Endothelial cell (in vitro differentiated cells): ENCODE measurements at regions not wholly inside any gene's neighbourhood (a gene's known extent, or its start where the extent isn't known, plus 50 kb on each side); places are given as distances from the start of the nearest gene placed in this dataset.

ENCODE experiments used
- DNase-seq: peaks from one replicate; pipeline ENCODE4 v3.0.0; 2021; ENCODE audit warnings: low spot score
- H3K27ac Mint-ChIP-seq: one replicate; pipeline ENCODE4 v1.8.0; 2021; ENCODE audit warnings: mixed read lengths, inconsistent platforms; ENCODE audit not compliant: unreplicated experiment
- H3K27me3 Mint-ChIP-seq: one replicate; pipeline ENCODE4 v1.8.0; 2021; ENCODE audit warnings: mild to moderate bottlenecking, moderate library complexity, mixed read lengths, inconsistent platforms; ENCODE audit not compliant: unreplicated experiment
- H3K36me3 Mint-ChIP-seq: one replicate; pipeline ENCODE4 v1.8.0; 2021; ENCODE audit warnings: mild to moderate bottlenecking, low read depth, mixed read lengths, inconsistent platforms; ENCODE audit not compliant: unreplicated experiment
- H3K4me1 Mint-ChIP-seq: one replicate; pipeline ENCODE4 v1.8.0; 2021; ENCODE audit warnings: mild to moderate bottlenecking, mixed read lengths, inconsistent platforms; ENCODE audit not compliant: unreplicated experiment
- H3K4me3 Mint-ChIP-seq: one replicate; pipeline ENCODE4 v1.8.0; 2021; ENCODE audit warnings: mild to moderate bottlenecking, mixed read lengths, inconsistent platforms; ENCODE audit not compliant: unreplicated experiment
- H3K9me3 Mint-ChIP-seq: one replicate; pipeline ENCODE4 v1.8.0; 2021; ENCODE audit warnings: mixed read lengths, inconsistent platforms; ENCODE audit not compliant: unreplicated experiment
- TF ChIP-seq, protein P1 (sequence below): fragments of 200-600 bp; sonication (generic); IDR thresholded peaks from one replicate; pipeline ENCODE4 v1.5.0; 2021; ENCODE audit warnings: antibody characterized with exemption; ENCODE audit not compliant: unreplicated experiment

DNA sequence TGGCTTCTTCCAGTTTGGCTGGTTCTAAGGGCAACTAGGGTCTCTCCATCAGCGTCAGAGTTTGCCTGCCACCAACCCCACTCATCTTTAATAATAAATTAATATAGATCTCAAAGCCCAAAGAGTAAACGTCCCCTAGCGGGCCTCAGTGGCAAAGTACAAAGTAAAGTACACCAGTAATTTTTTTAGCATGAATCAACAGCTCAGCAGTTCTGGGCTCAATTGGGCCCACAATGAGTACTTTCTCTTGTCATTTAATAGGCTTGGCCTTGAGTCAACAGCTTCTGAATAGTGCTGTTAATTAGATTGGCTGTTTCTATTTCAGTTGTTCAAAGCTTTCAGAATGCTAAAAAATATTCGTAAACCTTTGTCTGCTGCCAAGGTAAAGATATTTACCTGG, 89.0 kb upstream of the PFN2 start:
- H3K4me1 Mint-ChIP-seq: no peaks in the 10 kb centered on the region
- TF ChIP-seq, protein P1, sequence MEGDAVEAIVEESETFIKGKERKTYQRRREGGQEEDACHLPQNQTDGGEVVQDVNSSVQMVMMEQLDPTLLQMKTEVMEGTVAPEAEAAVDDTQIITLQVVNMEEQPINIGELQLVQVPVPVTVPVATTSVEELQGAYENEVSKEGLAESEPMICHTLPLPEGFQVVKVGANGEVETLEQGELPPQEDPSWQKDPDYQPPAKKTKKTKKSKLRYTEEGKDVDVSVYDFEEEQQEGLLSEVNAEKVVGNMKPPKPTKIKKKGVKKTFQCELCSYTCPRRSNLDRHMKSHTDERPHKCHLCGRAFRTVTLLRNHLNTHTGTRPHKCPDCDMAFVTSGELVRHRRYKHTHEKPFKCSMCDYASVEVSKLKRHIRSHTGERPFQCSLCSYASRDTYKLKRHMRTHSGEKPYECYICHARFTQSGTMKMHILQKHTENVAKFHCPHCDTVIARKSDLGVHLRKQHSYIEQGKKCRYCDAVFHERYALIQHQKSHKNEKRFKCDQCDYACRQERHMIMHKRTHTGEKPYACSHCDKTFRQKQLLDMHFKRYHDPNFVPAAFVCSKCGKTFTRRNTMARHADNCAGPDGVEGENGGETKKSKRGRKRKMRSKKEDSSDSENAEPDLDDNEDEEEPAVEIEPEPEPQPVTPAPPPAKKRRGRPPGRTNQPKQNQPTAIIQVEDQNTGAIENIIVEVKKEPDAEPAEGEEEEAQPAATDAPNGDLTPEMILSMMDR: no peak
- H3K4me3 Mint-ChIP-seq: no peak overlapping the region
- H3K9me3 Mint-ChIP-seq: no peaks in the 10 kb centered on the region
- DNase-seq: no peak
- peaks cover 1% of the 10 kb centered on the region for H3K27me3 Mint-ChIP-seq
- peaks cover 4% of the 10 kb centered on the region for H3K36me3 Mint-ChIP-seq
- no peak overlapping the region for H3K27ac Mint-ChIP-seq

DNA sequence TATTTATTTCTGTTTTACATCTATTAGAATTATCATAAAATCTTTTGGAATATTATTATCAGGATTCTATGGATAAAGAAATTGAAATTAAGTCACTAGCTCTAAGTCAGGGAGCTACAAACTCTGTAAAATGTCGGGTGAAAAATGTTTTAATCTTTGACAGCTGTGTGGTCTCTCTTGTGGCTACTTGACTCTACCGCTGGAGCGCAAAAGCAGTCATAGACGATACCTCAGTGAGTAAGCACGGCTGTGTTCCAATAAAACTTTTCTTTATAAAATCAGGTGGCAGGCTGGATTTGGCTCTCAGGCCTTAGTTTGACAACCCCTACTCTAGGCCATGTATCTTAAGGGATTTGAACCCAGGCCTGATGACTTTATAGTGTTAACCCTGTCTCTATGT, 88.5 kb upstream of the PFN2 start:
- no peak for DNase-seq

DNA sequence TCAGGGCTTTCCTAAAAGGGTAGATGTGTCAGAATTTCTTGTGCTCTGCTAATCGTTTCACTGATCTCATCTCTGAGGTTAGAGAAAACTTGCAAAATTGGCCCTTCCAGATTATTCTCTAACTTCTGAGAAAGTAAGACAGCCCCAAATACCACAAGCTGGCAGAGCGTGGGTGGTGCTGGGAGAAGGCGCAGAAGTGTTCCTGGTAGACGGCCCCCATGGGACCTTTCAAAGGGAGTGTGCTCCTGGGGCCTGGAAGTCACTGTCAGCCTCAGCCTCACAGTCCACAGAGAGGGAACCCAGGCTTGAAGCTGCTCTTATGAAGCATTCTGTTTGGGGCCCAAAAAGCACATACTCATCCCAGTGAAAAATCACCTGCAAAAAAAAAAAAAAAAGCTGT, 86.5 kb upstream of the PFN2 start:
- Mint-ChIP-seq H3K4me1 (no peaks in the 10 kb centered on the region), H3K27me3 (peaks cover 1% of the 10 kb centered on the region), H3K9me3 (no peaks in the 10 kb centered on the region), H3K27ac (no peak overlapping the region), H3K4me3 (no peak overlapping the region), H3K36me3 (peaks cover 4% of the 10 kb centered on the region)
- DNase-seq: no peak
- TF ChIP-seq, protein P1: no peak

More for the DNA sequence above, 88.5 kb upstream of the PFN2 start:
- Mint-ChIP-seq H3K27me3 (peaks cover 1% of the 10 kb centered on the region), H3K27ac (no peak overlapping the region), H3K36me3 (peaks cover 4% of the 10 kb centered on the region), H3K4me1 (no peaks in the 10 kb centered on the region), H3K4me3 (no peak overlapping the region), H3K9me3 (no peaks in the 10 kb centered on the region)
- TF ChIP-seq, protein P1: no peak

DNA sequence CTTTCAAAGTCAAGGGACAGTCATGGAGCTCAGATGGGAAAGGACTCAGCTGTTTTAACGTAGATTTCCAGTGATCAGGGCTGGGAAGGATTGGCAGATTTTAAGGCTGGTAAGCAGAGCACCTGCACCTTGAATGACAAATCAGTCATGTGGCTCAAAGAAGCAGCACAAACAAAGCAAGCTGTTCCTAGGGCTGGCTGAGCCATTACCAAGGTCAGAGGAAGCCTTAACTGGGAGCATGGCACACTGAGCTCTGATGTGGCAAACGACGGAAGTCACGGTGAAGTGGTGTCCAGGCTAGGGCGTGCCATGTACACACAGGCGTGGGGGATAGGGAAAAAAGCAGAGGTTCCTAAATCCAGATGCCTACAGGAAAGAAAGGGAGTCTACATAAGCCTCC, 84.6 kb upstream of the PFN2 start:
- Mint-ChIP-seq H3K9me3 (no peaks in the 10 kb centered on the region), H3K27me3 (peaks cover 1% of the 10 kb centered on the region), H3K4me3 (no peak overlapping the region), H3K27ac (no peak overlapping the region), H3K4me1 (no peaks in the 10 kb centered on the region), H3K36me3 (peaks cover 4% of the 10 kb centered on the region)
- TF ChIP-seq, protein P1: no peak
- no peak for DNase-seq

DNA sequence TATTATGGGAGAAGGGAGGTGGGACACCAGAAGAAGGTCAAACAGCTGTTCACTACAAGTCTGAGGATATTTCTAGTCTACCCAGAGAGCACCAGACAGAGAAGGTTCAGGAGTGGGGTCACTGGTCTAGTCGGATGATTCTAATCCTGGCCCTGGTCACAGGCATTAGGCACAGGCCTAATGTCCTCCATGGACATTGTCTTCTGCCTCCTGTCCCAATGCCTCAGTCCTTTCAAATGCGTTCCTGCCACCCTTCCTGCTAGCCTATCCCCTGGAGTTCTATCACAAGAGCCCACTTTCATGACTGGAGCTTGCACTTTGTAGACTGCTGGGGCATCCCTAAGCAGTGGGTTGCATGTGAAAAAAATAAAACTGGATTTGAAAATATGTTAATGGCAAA, 83.9 kb upstream of the PFN2 start:
- Mint-ChIP-seq H3K4me3 (no peak overlapping the region), H3K27ac (no peak overlapping the region), H3K36me3 (peaks cover 4% of the 10 kb centered on the region), H3K9me3 (no peaks in the 10 kb centered on the region), H3K4me1 (no peaks in the 10 kb centered on the region), H3K27me3 (peaks cover 1% of the 10 kb centered on the region)
- TF ChIP-seq, protein P1: no peak
- no peak for DNase-seq
